ENCODE measurements at regions not wholly inside any gene's neighbourhood (a gene's known extent, or its start where the extent isn't known, plus 50 kb on each side); places are given as distances from the start of the nearest gene placed in this dataset.

- ChIA-PET CTCF (no interaction called here), POLR2A (no interaction called here), RAD21 (ENCODE audit: low non-redundant PET in 1 of 2, low total read pairs in 2 of 2, uncharacterized antibody in 2 of 2, unreplicated experiment in 2 of 2) (no interaction called here)
- Histone ChIP-seq H2AFZ (ENCODE audit: low read depth, low read length, poor library complexity, severe bottlenecking) (no peak overlapping the region), H3K79me2 (ENCODE audit: insufficient read depth, low read length) (no peaks in the 10 kb centered on the region), H3K9me3 (ENCODE audit: control insufficient read depth in 1 of 2, insufficient read depth in 1 of 2, low read depth in 1 of 2, low read length in 2 of 2) (peaks cover 0 to 2% of the 10 kb centered on the region in 2 experiments; a peak in 1 of 4 replicates), H3K9me2 (ENCODE audit: insufficient read depth) (no peaks in the 10 kb centered on the region), H3K27ac (ENCODE audit: low read depth, low read length) (no peak overlapping the region), H3K27me3 (ENCODE audit: insufficient read depth, low read length) (no peaks in the 10 kb centered on the region), H3K4me1 (ENCODE audit: control insufficient read depth in 1 of 2, insufficient read depth in 2 of 2, low read length in 2 of 2) (no peaks in the 10 kb centered on the region), H3K36me3 (ENCODE audit: control insufficient read depth in 1 of 2, insufficient read depth in 2 of 2, low read length in 2 of 2) (no peaks in the 10 kb centered on the region), H4K20me1 (ENCODE audit: insufficient read depth) (no peaks in the 10 kb centered on the region), H3K9ac (ENCODE audit: low read length) (no peak overlapping the region), H3K4me2 (ENCODE audit: low read length) (no peak overlapping the region), H3K4me3 (replicated peaks in 1 of 2; ENCODE audit: low read depth in 1 of 2, low read length in 2 of 2) (no peak overlapping the region)
- ATAC-seq: no peak
- TF ChIP-seq EZH2phosphoT487 (IDR thresholded peaks at IDR 0.05; ENCODE audit: borderline replicate concordance): no peak
- TF ChIP-seq RAD21 (IDR thresholded peaks at IDR 0.05; ENCODE audit: low read depth): no peak
- TF ChIP-seq, protein P1, sequence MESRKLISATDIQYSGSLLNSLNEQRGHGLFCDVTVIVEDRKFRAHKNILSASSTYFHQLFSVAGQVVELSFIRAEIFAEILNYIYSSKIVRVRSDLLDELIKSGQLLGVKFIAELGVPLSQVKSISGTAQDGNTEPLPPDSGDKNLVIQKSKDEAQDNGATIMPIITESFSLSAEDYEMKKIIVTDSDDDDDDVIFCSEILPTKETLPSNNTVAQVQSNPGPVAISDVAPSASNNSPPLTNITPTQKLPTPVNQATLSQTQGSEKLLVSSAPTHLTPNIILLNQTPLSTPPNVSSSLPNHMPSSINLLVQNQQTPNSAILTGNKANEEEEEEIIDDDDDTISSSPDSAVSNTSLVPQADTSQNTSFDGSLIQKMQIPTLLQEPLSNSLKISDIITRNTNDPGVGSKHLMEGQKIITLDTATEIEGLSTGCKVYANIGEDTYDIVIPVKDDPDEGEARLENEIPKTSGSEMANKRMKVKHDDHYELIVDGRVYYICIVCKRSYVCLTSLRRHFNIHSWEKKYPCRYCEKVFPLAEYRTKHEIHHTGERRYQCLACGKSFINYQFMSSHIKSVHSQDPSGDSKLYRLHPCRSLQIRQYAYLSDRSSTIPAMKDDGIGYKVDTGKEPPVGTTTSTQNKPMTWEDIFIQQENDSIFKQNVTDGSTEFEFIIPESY (IDR thresholded peaks at IDR 0.05; ENCODE audit: extremely low read depth, insufficient replicate concordance, low read length): no peak
- no peak for TF ChIP-seq POLR2A (IDR thresholded peaks at IDR 0.05; ENCODE audit: borderline replicate concordance, extremely low read depth, insufficient read depth, insufficient read length)
- TF ChIP-seq POLR2AphosphoS5 (IDR thresholded peaks at IDR 0.05; ENCODE audit: low read depth, low read length): no peak
- no peak for TF ChIP-seq ZFX (IDR thresholded peaks at IDR 0.05)
- TF ChIP-seq, protein P2, sequence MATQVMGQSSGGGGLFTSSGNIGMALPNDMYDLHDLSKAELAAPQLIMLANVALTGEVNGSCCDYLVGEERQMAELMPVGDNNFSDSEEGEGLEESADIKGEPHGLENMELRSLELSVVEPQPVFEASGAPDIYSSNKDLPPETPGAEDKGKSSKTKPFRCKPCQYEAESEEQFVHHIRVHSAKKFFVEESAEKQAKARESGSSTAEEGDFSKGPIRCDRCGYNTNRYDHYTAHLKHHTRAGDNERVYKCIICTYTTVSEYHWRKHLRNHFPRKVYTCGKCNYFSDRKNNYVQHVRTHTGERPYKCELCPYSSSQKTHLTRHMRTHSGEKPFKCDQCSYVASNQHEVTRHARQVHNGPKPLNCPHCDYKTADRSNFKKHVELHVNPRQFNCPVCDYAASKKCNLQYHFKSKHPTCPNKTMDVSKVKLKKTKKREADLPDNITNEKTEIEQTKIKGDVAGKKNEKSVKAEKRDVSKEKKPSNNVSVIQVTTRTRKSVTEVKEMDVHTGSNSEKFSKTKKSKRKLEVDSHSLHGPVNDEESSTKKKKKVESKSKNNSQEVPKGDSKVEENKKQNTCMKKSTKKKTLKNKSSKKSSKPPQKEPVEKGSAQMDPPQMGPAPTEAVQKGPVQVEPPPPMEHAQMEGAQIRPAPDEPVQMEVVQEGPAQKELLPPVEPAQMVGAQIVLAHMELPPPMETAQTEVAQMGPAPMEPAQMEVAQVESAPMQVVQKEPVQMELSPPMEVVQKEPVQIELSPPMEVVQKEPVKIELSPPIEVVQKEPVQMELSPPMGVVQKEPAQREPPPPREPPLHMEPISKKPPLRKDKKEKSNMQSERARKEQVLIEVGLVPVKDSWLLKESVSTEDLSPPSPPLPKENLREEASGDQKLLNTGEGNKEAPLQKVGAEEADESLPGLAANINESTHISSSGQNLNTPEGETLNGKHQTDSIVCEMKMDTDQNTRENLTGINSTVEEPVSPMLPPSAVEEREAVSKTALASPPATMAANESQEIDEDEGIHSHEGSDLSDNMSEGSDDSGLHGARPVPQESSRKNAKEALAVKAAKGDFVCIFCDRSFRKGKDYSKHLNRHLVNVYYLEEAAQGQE (IDR thresholded peaks at IDR 0.05; ENCODE audit: low read depth): no peak
- TF ChIP-seq ZNF274 (IDR thresholded peaks at IDR 0.05; ENCODE audit: low read depth, low read length): no peak
- no peak for TF ChIP-seq EZH2 (IDR thresholded peaks at IDR 0.05)
- intact Hi-C loops (cut with micrococcal nuclease): no loop called here
- no TSS peak for BruUV-seq (replicated peaks)
- no peak for DNase-seq (ENCODE audit: low read depth, low spot score)
Measured at GRCh38 chr18:7480879-7481278, 86.2 kb upstream of the PTPRM start.

Measured in HCT116 (cell line).